ENCODE measurements at regions not wholly inside any gene's neighbourhood (a gene's known extent, or its start where the extent isn't known, plus 50 kb on each side); places are given as distances from the start of the nearest gene placed in this dataset.

GRCh38 chr11:70751142-70751734 is 352.9 kb downstream of the CTTN start:
- no peak for DNase-seq

GRCh38 chr11:70755410-70756158 is 357.3 kb downstream of the CTTN start:
- peak; percentile 58 for DNase-seq

GRCh38 chr11:70756341-70756740 is 358.0 kb downstream of the CTTN start:
- DNase-seq = no peak

- no peak for DNase-seq
Measured at GRCh38 chr11:70756756-70757155, 358.4 kb downstream of the CTTN start.

GRCh38 chr11:70757241-70757640 is 358.9 kb downstream of the CTTN start:
- no peak for DNase-seq

DNA sequence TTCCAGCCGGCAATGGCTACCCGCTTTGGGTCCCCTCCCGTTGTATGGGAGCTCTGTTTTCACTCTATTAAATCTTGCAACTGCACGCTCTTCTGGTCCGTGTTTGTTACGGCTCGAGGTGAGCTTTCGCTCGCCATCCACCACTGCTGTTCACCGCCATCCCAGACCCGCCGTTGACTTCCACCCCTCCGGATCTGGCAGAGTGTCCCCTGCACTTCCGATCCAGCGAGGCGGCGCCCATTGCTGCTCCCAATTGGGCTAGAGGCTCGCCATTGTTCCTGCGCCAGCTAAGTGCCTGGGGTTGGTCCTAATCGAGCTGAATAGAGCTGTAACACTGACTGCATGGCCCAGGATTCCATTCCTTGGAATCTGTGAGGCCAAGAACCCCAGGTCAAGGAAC is 359.9 kb downstream of the CTTN start:
- DNase-seq = no peak

GRCh38 chr11:70759846-70760245 is 361.5 kb downstream of the CTTN start:
- DNase-seq = no peak

DNA sequence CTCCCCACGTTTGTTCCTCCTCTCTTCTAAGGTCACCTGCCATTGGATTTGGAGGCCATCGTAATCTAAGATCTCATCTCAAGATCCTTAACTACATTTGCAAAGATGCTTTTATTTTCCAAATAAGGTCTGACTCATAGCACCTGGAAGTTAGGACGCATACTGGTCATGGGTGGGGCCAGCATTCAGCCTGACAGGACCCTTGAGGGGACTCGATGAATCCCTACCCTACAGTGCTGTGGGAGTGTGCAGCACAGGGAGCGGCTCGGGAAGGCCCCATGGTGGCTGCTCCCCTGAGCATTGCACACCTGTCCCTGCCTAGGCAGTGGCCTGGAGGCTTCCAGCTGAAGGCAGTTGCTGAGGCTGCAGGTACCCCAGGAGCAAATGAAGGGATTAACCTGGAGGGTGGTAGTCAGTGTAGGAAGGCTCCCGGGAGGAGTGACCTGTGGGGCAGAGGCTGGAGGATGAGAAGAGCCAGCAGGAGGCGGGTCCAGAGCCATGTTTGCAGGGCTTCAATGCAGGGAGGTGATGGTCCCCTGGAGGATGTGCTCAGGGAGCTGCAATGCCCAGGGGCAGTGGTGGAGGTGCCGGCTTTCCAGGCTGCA is 362.2 kb downstream of the CTTN start:
- DNase-seq = no peak

DNA sequence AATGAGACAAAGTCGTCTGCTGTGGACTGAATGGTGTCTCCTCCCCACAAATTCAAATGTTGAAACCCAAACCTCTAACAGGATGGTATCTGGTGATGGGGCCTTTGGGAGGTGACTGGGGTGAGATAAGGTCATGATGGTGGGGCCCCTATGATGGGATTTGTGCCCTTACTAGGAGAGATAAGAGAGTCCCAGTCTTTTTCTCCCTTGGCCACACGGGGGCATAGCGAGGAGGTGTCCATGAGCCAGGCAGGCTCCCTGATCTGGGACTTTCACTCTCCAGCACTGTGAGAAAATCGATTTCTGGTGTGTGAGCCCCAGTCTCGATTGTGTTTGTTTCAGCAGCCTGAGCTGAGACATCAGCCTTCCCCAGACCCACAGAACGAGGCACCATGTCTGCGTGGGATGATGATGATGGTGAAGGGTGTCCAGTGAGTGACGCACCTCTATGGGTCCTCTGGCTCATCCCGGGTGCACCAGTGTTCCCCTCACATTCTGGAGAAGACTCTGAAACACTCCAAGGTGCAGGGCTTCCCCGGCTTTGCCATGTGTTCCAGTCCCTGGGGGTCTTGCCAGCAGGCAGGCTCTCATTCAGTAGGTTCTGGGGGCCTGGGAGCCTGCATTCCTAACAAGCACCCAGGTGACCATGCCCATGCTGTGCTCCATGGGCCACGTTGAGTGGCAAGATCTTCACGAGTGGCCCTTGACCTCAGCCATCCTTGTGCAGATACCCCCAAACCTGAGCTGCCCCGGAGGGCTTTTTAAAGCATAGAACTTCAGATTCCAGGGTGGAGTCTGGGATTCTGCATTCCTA is 363.0 kb downstream of the CTTN start:
- no peak for DNase-seq

- no peak for DNase-seq
Measured at GRCh38 chr11:70761908-70762337, 363.6 kb downstream of the CTTN start.

GRCh38 chr11:70762810-70763209 is 364.5 kb downstream of the CTTN start:
- DNase-seq = no peak

- no peak for DNase-seq
Measured at GRCh38 chr11:70763606-70764005, 365.3 kb downstream of the CTTN start.

DNA sequence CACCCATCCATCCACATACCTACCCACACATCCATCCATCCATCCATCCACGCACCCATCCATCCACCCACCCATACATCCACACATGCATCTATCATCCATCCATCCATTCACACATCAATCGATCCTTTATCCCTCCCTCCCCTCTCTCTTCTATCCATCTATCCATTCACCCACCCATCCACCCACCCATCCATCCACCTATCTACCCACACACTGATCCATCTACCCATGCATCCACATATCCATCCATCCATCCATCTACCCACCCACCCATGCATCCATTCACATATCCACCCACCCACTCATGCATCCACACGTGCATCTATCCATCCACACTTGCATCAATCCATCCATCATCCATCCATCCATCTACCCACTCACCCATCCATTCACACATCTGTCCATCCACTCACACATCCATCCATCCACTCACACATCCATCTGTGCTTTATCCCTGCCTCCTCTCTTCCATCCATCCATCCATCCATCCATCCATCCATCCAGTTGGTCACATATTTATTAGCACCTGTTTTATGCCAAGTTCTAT is 366.1 kb downstream of the CTTN start:
- DNase-seq = no peak

DNA sequence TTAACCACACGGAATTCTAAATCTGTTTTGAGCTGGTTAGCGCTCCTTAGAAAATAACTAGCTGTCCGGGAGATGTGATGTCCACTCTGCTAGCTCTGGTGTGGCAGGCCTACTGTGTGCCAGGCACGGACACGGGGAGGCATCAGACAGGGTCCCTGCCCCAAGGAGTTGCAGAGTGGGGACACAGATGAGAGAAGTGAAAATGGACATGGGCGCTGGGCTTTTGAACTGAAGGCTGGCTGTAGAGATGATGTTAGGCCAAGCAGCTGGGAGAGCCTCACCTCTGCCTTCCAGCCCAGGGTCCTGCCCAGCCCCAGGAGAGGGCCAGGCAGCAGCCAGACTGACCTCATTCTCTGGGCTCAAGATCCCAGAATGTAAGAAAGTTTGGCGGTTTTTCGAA is 368.6 kb downstream of the CTTN start:
- DNase-seq = no peak

- DNase-seq = no peak
Measured at GRCh38 chr11:70768346-70769095, 370.2 kb downstream of the CTTN start.

GRCh38 chr11:70769106-70769505 is 370.8 kb downstream of the CTTN start:
- DNase-seq = no peak

DNA sequence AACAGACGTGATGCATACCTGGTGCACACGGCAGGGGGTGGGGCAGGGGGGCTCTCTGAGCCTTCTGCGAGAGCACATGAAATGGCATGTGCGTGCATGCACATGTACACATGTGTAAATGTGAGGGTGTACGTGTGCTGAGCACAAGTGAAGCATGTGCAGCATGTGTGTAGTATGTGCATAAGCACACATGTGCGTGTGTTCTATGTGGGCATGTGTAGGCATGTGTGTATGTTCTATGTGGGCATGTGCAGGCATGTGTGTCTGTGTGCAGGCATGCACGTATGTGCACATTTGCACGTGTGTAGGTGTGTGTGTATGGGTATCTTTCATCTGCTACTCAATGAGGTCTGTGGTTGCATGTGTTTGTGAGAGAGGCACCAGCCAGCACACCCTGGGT is 371.2 kb downstream of the CTTN start:
- DNase-seq = no peak

DNA sequence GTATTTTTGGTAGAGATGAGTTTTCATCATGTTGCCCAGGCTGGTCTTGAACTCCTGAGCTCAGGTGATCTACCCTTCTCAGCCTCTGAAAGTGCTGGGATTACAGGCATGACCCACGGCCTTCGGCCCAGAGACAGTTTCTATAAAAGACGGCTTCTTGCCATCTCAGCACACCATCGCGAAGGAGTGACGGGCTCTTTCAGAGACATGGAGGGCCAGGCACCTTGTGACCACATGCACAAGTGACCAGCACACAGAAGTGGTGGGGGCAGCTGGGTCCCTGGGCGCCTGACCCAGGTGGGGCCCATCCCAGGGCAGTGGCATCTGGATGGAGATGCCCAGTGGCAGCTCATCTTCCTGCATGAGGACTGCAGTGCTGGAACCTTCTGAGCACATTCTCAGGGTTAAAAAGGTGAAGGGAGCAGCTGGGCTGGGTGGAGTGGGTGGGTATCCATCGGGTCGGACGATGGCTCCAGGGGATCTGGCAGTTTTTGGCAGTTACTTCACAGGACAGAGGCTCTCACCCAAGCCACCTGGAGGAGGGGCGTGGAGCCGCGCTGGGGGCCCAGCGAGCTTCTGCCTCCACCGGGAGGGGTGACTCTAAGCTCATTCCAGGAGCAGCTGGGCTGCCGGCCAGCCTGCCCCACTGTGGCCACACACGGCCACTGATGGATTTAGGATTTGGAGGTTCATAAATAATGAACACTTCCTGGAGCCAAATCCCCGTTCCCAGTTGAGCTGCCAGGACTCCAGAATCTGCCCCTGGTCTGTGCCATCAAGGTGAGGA is 373.0 kb downstream of the CTTN start:
- DNase-seq = no peak

GRCh38 chr11:70772950-70773349 is 374.6 kb downstream of the CTTN start:
- DNase-seq = no peak

- DNase-seq = no peak
Measured at GRCh38 chr11:70775386-70776075, 377.2 kb downstream of the CTTN start.
